H9 (cell line): ENCODE measurements at regions not wholly inside any gene's neighbourhood (a gene's known extent, or its start where the extent isn't known, plus 50 kb on each side); places are given as distances from the start of the nearest gene placed in this dataset.

Experiments used
- DNase-seq: peaks from one replicate; pipeline ENCODE4 v3.0.0-alpha.2; 2017
- H2AFZ ChIP-seq: one replicate; pipeline ENCODE4 v1.6.1; 2013; ENCODE audit warnings: mild to moderate bottlenecking, low read length, control low read depth, moderate library complexity
- H2AK5ac ChIP-seq: 2 replicates; pipeline ENCODE4 v1.6.1; 2013; ENCODE audit warnings: low read length, control low read depth, mixed read lengths; ENCODE audit not compliant: insufficient read length
- H2BK120ac ChIP-seq: one replicate; pipeline ENCODE4 v1.6.1; 2013; ENCODE audit warnings: low read depth, mild to moderate bottlenecking, low read length, control low read depth, inconsistent platforms; ENCODE audit not compliant: poor library complexity, severe bottlenecking
- H2BK12ac ChIP-seq: 2 replicates; pipeline ENCODE4 v1.6.1; 2013; ENCODE audit warnings: low read length, control low read depth, mixed read lengths, low read depth; ENCODE audit not compliant: insufficient read length
- H2BK15ac ChIP-seq: 2 replicates; pipeline ENCODE4 v1.6.1; 2013; ENCODE audit warnings: low read depth, low read length, control low read depth
- H2BK20ac ChIP-seq: one replicate; pipeline ENCODE4 v1.6.1; 2013; ENCODE audit warnings: low read depth, mild to moderate bottlenecking, low read length, control low read depth, inconsistent platforms; ENCODE audit not compliant: poor library complexity, severe bottlenecking
- H2BK5ac ChIP-seq: 2 replicates; pipeline ENCODE4 v1.6.1; 2013; ENCODE audit warnings: low read length, control low read depth, mixed read lengths; ENCODE audit not compliant: insufficient read length
- H3K14ac ChIP-seq: 2 replicates; pipeline ENCODE4 v1.6.1; 2013; ENCODE audit warnings: low read length, control low read depth; ENCODE audit not compliant: insufficient read depth
- H3K18ac ChIP-seq: 2 replicates; pipeline ENCODE4 v1.6.1; 2013; ENCODE audit warnings: low read depth, mild to moderate bottlenecking, mixed read lengths, low read length, control low read depth; ENCODE audit not compliant: insufficient read length
- H3K23ac ChIP-seq: 2 replicates; pipeline ENCODE4 v1.6.1; 2013; ENCODE audit warnings: low read length, control low read depth, mixed read lengths, low read depth; ENCODE audit not compliant: insufficient read length
- H3K23me2 ChIP-seq: 2 replicates; pipeline ENCODE4 v1.6.1; 2013; ENCODE audit warnings: low read depth, mild to moderate bottlenecking, mixed read lengths, low read length, control low read depth; ENCODE audit not compliant: insufficient read length, poor library complexity, severe bottlenecking
- H3K27ac ChIP-seq: 2 replicates; pipeline ENCODE4 v1.5.1; 2013; ENCODE audit warnings: low read length, control low read depth, mixed read lengths, low read depth; ENCODE audit not compliant: insufficient read length
- H3K27me3 ChIP-seq: 2 replicates; pipeline ENCODE4 v1.6.1; 2013; ENCODE audit warnings: low read length, control low read depth, inconsistent platforms; ENCODE audit not compliant: insufficient read depth
- H3K4ac ChIP-seq: 2 replicates; pipeline ENCODE4 v1.6.1; 2013; ENCODE audit warnings: low read depth, mild to moderate bottlenecking, control low read depth, inconsistent platforms, low read length, moderate library complexity
- H3K4me1 ChIP-seq: 2 replicates; pipeline ENCODE4 v1.6.1; 2013; ENCODE audit warnings: low read length, control low read depth, inconsistent platforms; ENCODE audit not compliant: insufficient read depth
- H3K4me2 ChIP-seq: 2 replicates; pipeline ENCODE4 v1.6.1; 2013; ENCODE audit warnings: low read length, control low read depth, mixed read lengths; ENCODE audit not compliant: insufficient read length, insufficient read depth
- H3K56ac ChIP-seq: 2 replicates; pipeline ENCODE4 v1.6.1; 2013; ENCODE audit warnings: low read depth, mild to moderate bottlenecking, mixed read lengths, low read length, control low read depth; ENCODE audit not compliant: insufficient read length
- H3K79me1 ChIP-seq: 2 replicates; pipeline ENCODE4 v1.6.1; 2013; ENCODE audit warnings: low read depth, mild to moderate bottlenecking, moderate library complexity, low read length, control low read depth, inconsistent platforms; ENCODE audit not compliant: insufficient read depth, poor library complexity, severe bottlenecking
- H3K79me2 ChIP-seq: 2 replicates; pipeline ENCODE4 v1.6.1; 2013; ENCODE audit warnings: low read length, control low read depth, inconsistent platforms; ENCODE audit not compliant: insufficient read depth
- H3K9ac ChIP-seq: 2 replicates; pipeline ENCODE4 v1.6.1; 2013; ENCODE audit warnings: low read length, control low read depth, mixed read lengths; ENCODE audit not compliant: insufficient read length; ENCODE audit errors: extremely low read depth
- H3K9me3 ChIP-seq: one replicate; pipeline ENCODE4 v1.6.1; 2013; ENCODE audit warnings: low read depth, low read length, inconsistent platforms; ENCODE audit not compliant: control insufficient read depth
- H3T11ph ChIP-seq: one replicate; pipeline ENCODE4 v1.6.1; 2013; ENCODE audit warnings: mild to moderate bottlenecking, low read length, control low read depth, inconsistent platforms
- H4K20me1 ChIP-seq: one replicate; pipeline ENCODE4 v1.6.1; 2013; ENCODE audit not compliant: control insufficient read depth, insufficient read length, insufficient read depth
- H4K5ac ChIP-seq: 2 replicates; pipeline ENCODE4 v1.6.1; 2013; ENCODE audit warnings: low read depth, mild to moderate bottlenecking, mixed read lengths, low read length, control low read depth; ENCODE audit not compliant: insufficient read length
- H4K8ac ChIP-seq: replicated peaks from 2 replicates; pipeline ENCODE4 v1.6.1; 2013; ENCODE audit warnings: low read length, control low read depth, mixed read lengths, low read depth; ENCODE audit not compliant: insufficient read length
- H4K91ac ChIP-seq: 2 replicates; pipeline ENCODE4 v1.6.1; 2013; ENCODE audit warnings: low read depth, mild to moderate bottlenecking, moderate library complexity, mixed read lengths, low read length, control low read depth; ENCODE audit not compliant: insufficient read length
- H3K27ac Mint-ChIP-seq, 3 experiments: 2 replicates in 2 of 3; 3 replicates in 1 of 3; pipeline ENCODE4 v1.8.0; 2020 to 2021; ENCODE audit warnings: mixed read lengths in 3 of 3, mild to moderate bottlenecking in 1 of 3, moderate library complexity in 1 of 3
- H3K27me3 Mint-ChIP-seq: 2 replicates; pipeline ENCODE4 v1.8.0; 2021; ENCODE audit warnings: low read depth, mild to moderate bottlenecking, moderate library complexity, mixed read lengths
- H3K36me3 Mint-ChIP-seq, 3 experiments: 2 replicates in 2 of 3; 3 replicates in 1 of 3; pipeline ENCODE4 v1.8.0; 2020 to 2021; ENCODE audit warnings: low read depth in 3 of 3, mixed read lengths in 3 of 3; ENCODE audit not compliant: insufficient read depth in 1 of 3
- H3K4me1 Mint-ChIP-seq, 2 experiments: 2 replicates each; pipeline ENCODE4 v1.8.0; 2020; ENCODE audit warnings: mixed read lengths in 2 of 2
- H3K4me3 Mint-ChIP-seq, 2 experiments: 2 replicates in 1 of 2; 3 replicates in 1 of 2; pipeline ENCODE4 v1.8.0; 2020 to 2021; ENCODE audit warnings: mild to moderate bottlenecking in 2 of 2, mixed read lengths in 2 of 2, moderate library complexity in 1 of 2
- H3K9me3 Mint-ChIP-seq, 2 experiments: 2 replicates in 1 of 2; 3 replicates in 1 of 2; pipeline ENCODE4 v1.8.0; 2020; ENCODE audit warnings: mild to moderate bottlenecking in 2 of 2, mixed read lengths in 2 of 2, moderate library complexity in 1 of 2
- CTCF ChIP-seq: fragments of 200-600 bp; sonication (generic); conservative IDR thresholded peaks from 3 replicates; pipeline ENCODE4 v1.8.0; 2021; ENCODE audit warnings: antibody characterized with exemption, mild to moderate bottlenecking
- WGBS: extraction: QIAGEN DNeasy Blood & Tissue Kit; methylation state at CpG from one replicate; pipeline ENCODE4 v1.1.7; 2013; ENCODE audit warnings: missing lambda C conversion rate, low lambda C conversion rate, mixed read lengths; ENCODE audit not compliant: insufficient read length; ENCODE audit errors: extremely low coverage; 5-methylcytosine and 5-hydroxymethylcytosine counted together

DNA sequence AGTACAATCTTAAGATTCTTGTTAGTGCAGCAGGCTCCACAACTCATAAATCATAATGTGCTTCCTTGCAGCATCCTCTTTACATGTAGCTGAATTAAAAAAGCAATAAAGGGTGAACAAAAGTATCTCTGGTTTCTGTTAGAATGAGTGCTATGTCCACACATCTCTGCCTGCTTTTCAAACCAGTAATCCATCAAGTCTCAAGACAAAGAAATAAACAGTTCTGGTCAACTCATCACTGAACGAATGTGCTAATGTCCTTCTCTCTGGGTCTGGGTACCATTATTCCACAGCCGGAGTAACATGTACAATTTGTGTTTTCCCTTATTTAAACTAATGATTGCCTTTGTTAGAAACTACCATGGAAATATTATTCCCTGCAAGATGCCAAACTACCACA is 273.0 kb upstream of the USP15 start:
- no CpG with 5 or more reads among the region's 2 CpGs for WGBS
- no peak overlapping the region for H2BK12ac ChIP-seq
- H2BK15ac ChIP-seq, result no peak overlapping the region
- H4K91ac ChIP-seq, result no peak overlapping the region
- H3K18ac ChIP-seq, result no peak overlapping the region
- H2BK120ac ChIP-seq, result no peak overlapping the region
- no peak overlapping the region for H3K23ac ChIP-seq
- no peaks in the 10 kb centered on the region for H3K4me1 ChIP-seq
- no peak overlapping the region for H3K4ac ChIP-seq
- H3K27me3 ChIP-seq, result no peaks in the 10 kb centered on the region
- no peak overlapping the region for H3K27ac ChIP-seq
- no peak overlapping the region for H2BK5ac ChIP-seq
- no peaks in the 10 kb centered on the region for H3K23me2 ChIP-seq
- DNase-seq, result no peak
- Mint-ChIP-seq H3K4me3 (no peak overlapping the region), H3K36me3 (no peaks in the 10 kb centered on the region), H3K4me1 (no peaks in the 10 kb centered on the region), H3K27ac (no peak overlapping the region), H3K9me3 (no peaks in the 10 kb centered on the region), H3K27me3 (no peaks in the 10 kb centered on the region)
- H2AFZ ChIP-seq, result no peak overlapping the region
- no peak overlapping the region for H4K8ac ChIP-seq
- TF ChIP-seq CTCF, result no peak
- no peak overlapping the region for H2AK5ac ChIP-seq
- no peaks in the 10 kb centered on the region for H3K9me3 ChIP-seq
- H3K56ac ChIP-seq, result no peak overlapping the region
- no peak overlapping the region for H3T11ph ChIP-seq
- H4K20me1 ChIP-seq, result no peaks in the 10 kb centered on the region
- H3K79me1 ChIP-seq, result no peaks in the 10 kb centered on the region
- no peaks in the 10 kb centered on the region for H3K79me2 ChIP-seq
- no peak overlapping the region for H3K4me2 ChIP-seq
- H4K5ac ChIP-seq, result no peak overlapping the region
- H3K14ac ChIP-seq, result no peak overlapping the region
- no peak overlapping the region for H2BK20ac ChIP-seq
- H3K9ac ChIP-seq, result no peak overlapping the region
